Spinal cord (tissue), 9 donors: ENCODE measurements at regions not wholly inside any gene's neighbourhood (a gene's known extent, or its start where the extent isn't known, plus 50 kb on each side); places are given as distances from the start of the nearest gene placed in this dataset.
"Not testable (repeated sequence)": the region's sequence is repeated elsewhere in the genome, so short reads cannot be mapped to it uniquely, and the experiment has no call there.

Source experiments
- DNase-seq, 6 donors: peaks; one replicate each; pipeline versions ENCODE4 v3.0.0 to v3.0.0-alpha.2; 2013 to 2015; ENCODE audit warnings: low spot score in 6 of 6, low read depth in 4 of 6
- H3K27ac ChIP-seq: one replicate; pipeline ENCODE4 v1.5.1; 2013; ENCODE audit warnings: low read depth, low read length, control low read depth
- H3K27me3 ChIP-seq: one replicate; pipeline ENCODE4 v1.6.1; 2013; ENCODE audit warnings: low read length; ENCODE audit not compliant: control insufficient read depth, insufficient read depth
- H3K36me3 ChIP-seq: one replicate; pipeline ENCODE4 v1.6.1; 2013; ENCODE audit warnings: low read length; ENCODE audit not compliant: control insufficient read depth, insufficient read depth
- H3K4me1 ChIP-seq: one replicate; pipeline ENCODE4 v1.6.1; 2013; ENCODE audit warnings: low read length; ENCODE audit not compliant: control insufficient read depth, insufficient read depth
- H3K4me3 ChIP-seq: one replicate; pipeline ENCODE4 v1.5.1; 2013; ENCODE audit warnings: low read depth, low read length, control low read depth
- H3K9me3 ChIP-seq: one replicate; pipeline ENCODE4 v1.6.1; 2013; ENCODE audit warnings: low read length; ENCODE audit not compliant: control insufficient read depth, insufficient read depth
- WGBS: methylation state at CpG from one replicate; pipeline ENCODE4 v1.1.5; 2013; ENCODE audit warnings: missing lambda C conversion rate; ENCODE audit not compliant: insufficient coverage; 5-methylcytosine and 5-hydroxymethylcytosine counted together
- donor health status: healthy.

DNA sequence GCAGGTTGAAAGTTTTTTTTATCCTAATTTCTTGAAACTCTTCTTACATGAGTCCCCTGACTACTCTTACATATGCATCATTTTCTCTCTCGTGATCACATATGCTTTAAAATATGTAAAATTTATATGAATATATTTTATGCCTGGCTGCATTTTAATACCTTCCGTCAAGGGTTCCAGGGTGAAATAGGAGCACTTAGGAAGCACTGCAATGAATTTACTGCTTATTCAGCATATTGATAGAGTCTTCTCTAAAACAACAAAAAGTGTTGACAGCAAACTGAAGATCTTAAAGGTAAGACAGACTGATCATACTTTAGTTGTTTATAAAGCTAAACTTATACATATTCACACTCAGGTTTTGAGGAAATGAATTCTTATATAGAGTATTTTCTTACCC, 1191.6 kb upstream of the CRIM1 start:
- no peaks in the 10 kb centered on the region for H3K27me3 ChIP-seq
- no CpG with 5 or more reads among the region's 2 CpGs for WGBS
- no peak for DNase-seq
- no peaks in the 10 kb centered on the region for H3K9me3 ChIP-seq
- H3K36me3 ChIP-seq = no peaks in the 10 kb centered on the region
- no peak overlapping the region for H3K27ac ChIP-seq
- no peak overlapping the region for H3K4me3 ChIP-seq
- no peaks in the 10 kb centered on the region for H3K4me1 ChIP-seq

DNA sequence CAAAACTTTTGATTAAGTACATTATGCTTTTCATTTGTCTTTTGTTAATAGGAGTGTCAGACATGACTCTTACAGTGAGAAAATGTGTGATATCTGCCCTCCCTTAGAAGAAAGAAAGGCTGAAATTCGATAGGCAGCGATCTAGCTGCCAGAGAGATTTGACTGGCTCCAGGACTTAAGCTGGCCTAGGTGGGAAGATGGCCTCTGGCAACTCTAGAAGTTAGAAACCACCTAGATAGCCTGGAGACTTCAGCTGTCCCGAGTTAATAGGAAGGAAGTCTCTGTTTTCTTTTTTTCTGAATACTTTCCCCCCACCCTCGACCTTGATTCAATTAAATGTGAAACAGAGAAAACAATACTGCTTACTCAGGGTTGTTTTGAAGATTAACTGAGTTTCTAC, 1194.7 kb upstream of the CRIM1 start:
- no peaks in the 10 kb centered on the region for H3K9me3 ChIP-seq
- no peak overlapping the region for H3K27ac ChIP-seq
- 89% methylated on average over 2 of the region's 4 CpGs for WGBS
- H3K36me3 ChIP-seq = no peaks in the 10 kb centered on the region
- H3K4me1 ChIP-seq = no peaks in the 10 kb centered on the region
- no peak for DNase-seq
- H3K4me3 ChIP-seq = no peak overlapping the region
- no peaks in the 10 kb centered on the region for H3K27me3 ChIP-seq

- no peaks in the 10 kb centered on the region for H3K4me1 ChIP-seq
- no peak for DNase-seq
- no peaks in the 10 kb centered on the region for H3K9me3 ChIP-seq
- H3K4me3 ChIP-seq = no peak overlapping the region
- no peaks in the 10 kb centered on the region for H3K36me3 ChIP-seq
- WGBS = 88% methylated on average over 1 of the region's 1 CpG
- H3K27ac ChIP-seq = no peak overlapping the region
- H3K27me3 ChIP-seq = no peaks in the 10 kb centered on the region
Measured at GRCh38 chr2:35125871-35126270, 1229.7 kb upstream of the CRIM1 start.

DNA sequence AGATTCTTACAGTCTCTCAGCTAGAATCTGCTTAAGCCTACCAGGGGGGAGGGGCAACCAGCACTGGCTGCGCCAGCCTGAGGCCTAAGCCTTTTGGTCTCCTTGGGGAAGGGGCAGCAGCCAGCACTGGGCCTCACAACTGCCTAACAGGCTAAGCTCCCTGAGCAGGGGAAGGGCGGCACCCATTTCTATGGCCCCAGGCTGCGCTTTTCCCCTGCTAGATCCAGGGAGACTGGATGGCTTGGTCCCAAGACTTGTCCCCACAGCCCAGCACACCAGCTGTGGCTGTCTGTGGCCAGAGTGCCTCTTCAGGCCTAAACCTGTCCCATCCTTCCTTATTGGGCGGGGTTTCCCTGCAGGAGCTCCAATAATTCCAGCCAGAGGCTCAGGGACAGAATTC, 1230.3 kb upstream of the CRIM1 start:
- H3K27ac ChIP-seq = no peak overlapping the region
- no peaks in the 10 kb centered on the region for H3K4me1 ChIP-seq
- WGBS = 100% methylated on average over 3 of the region's 4 CpGs
- no peak for DNase-seq
- H3K4me3 ChIP-seq = no peak overlapping the region
- no peaks in the 10 kb centered on the region for H3K9me3 ChIP-seq
- no peaks in the 10 kb centered on the region for H3K36me3 ChIP-seq
- H3K27me3 ChIP-seq = no peaks in the 10 kb centered on the region

GRCh38 chr2:35116151-35116550, 1239.4 kb upstream of the CRIM1 start:
- Histone ChIP-seq H3K27ac (no peak overlapping the region), H3K9me3 (no peaks in the 10 kb centered on the region), H3K4me3 (no peak overlapping the region), H3K4me1 (no peaks in the 10 kb centered on the region), H3K36me3 (no peaks in the 10 kb centered on the region), H3K27me3 (no peaks in the 10 kb centered on the region)
- no peak for DNase-seq

- no peak for DNase-seq
- Histone ChIP-seq H3K27ac (no peak overlapping the region), H3K4me3 (no peak overlapping the region), H3K9me3 (no peaks in the 10 kb centered on the region), H3K4me1 (no peaks in the 10 kb centered on the region), H3K36me3 (no peaks in the 10 kb centered on the region), H3K27me3 (no peaks in the 10 kb centered on the region)
- 100% methylated on average over 1 of the region's 2 CpGs for WGBS
Measured at GRCh38 chr2:35114765-35115164, 1240.8 kb upstream of the CRIM1 start.

GRCh38 chr2:35112367-35112766, 1243.2 kb upstream of the CRIM1 start:
- WGBS = 77% methylated on average over 5 of the region's 10 CpGs

DNA sequence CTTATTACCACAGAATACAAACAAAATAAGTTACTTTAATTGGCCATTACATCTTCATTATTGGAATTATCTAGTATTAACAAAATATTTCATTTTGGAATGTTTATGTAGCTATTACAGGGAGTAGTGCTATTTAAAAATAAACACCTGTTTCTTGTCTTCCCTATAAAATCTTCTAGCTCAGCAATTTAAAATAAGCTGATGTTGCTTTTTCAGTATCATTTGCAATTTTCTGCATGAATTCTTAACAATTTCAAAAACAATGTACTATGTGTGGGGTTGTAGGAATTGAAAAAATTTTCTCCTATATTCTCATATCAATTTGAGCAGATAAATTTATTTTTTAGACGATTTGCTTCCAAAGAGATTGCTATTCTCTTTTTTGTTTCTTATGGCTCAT, 1251.3 kb upstream of the CRIM1 start:
- Histone ChIP-seq H3K4me3 (no peak overlapping the region), H3K27ac (no peak overlapping the region), H3K4me1 (no peaks in the 10 kb centered on the region), H3K36me3 (no peaks in the 10 kb centered on the region), H3K27me3 (no peaks in the 10 kb centered on the region), H3K9me3 (no peaks in the 10 kb centered on the region)
- DNase-seq = no peak
- WGBS = no CpG with 5 or more reads among the region's 1 CpG

More at GRCh38 chr2:35112367-35112766, 1243.2 kb upstream of the CRIM1 start:
- not testable (repeated sequence) for H3K9me3 ChIP-seq, H3K27me3 ChIP-seq, H3K36me3 ChIP-seq, H3K4me3 ChIP-seq, H3K27ac ChIP-seq, DNase-seq, H3K4me1 ChIP-seq

- no peak overlapping the region for H3K27ac ChIP-seq
- no peaks in the 10 kb centered on the region for H3K4me1 ChIP-seq
- no peaks in the 10 kb centered on the region for H3K36me3 ChIP-seq
- no peaks in the 10 kb centered on the region for H3K9me3 ChIP-seq
- no peaks in the 10 kb centered on the region for H3K27me3 ChIP-seq
- DNase-seq = no peak
- 67% methylated on average over 1 of the region's 2 CpGs for WGBS
- no peak overlapping the region for H3K4me3 ChIP-seq
Measured at GRCh38 chr2:35099342-35099741, 1256.2 kb upstream of the CRIM1 start.

- no peaks in the 10 kb centered on the region for H3K27me3 ChIP-seq
- no peaks in the 10 kb centered on the region for H3K9me3 ChIP-seq
- peak in 1 of 6 donors; percentile 43 for DNase-seq
- H3K27ac ChIP-seq = no peak overlapping the region
- no peaks in the 10 kb centered on the region for H3K36me3 ChIP-seq
- no peaks in the 10 kb centered on the region for H3K4me1 ChIP-seq
- WGBS = no CpG with 5 or more reads among the region's 4 CpGs
- no peak overlapping the region for H3K4me3 ChIP-seq
Measured at GRCh38 chr2:35082072-35082471, 1273.5 kb upstream of the CRIM1 start.
